GM23338 (cell line): ENCODE measurements at regions not wholly inside any gene's neighbourhood (a gene's known extent, or its start where the extent isn't known, plus 50 kb on each side); places are given as distances from the start of the nearest gene placed in this dataset.
A peak's percentile ranks its signal among the peaks of the same experiment; 100 is the strongest.

Experiments
- ATAC-seq: fragments of 200-7000 bp; cut with Tn5 transposase; 3 replicates; pipeline ENCODE4 v1.9.1; 2020
- DNase-seq: peaks from one replicate; pipeline ENCODE4 v3.0.0-alpha.2; 2015; ENCODE audit warnings: low spot score
- H2AFZ ChIP-seq: fragments of 200-600 bp; sonication (generic); 2 replicates; pipeline ENCODE4 v1.8.0; 2016; ENCODE audit warnings: antibody characterized with exemption, mild to moderate bottlenecking, moderate library complexity
- H3F3A ChIP-seq: fragments of 200-600 bp; sonication (generic); replicated peaks from 2 replicates; pipeline ENCODE4 v1.8.0; 2017; ENCODE audit warnings: antibody characterized with exemption, mixed run types, low read depth
- H3K27ac ChIP-seq: fragments of 200-600 bp; sonication (generic); 2 replicates; pipeline ENCODE4 v1.6.1; 2016; ENCODE audit warnings: low read depth
- H3K27me3 ChIP-seq: fragments of 200-600 bp; sonication (generic); 2 replicates; pipeline ENCODE4 v1.8.0; 2016; ENCODE audit warnings: mild to moderate bottlenecking, mixed run types, moderate library complexity; ENCODE audit not compliant: insufficient read depth
- H3K36me3 ChIP-seq: fragments of 200-600 bp; sonication (generic); 2 replicates; pipeline ENCODE4 v1.8.0; 2016; ENCODE audit warnings: mild to moderate bottlenecking; ENCODE audit not compliant: insufficient read depth
- H3K4me1 ChIP-seq: fragments of 200-600 bp; sonication (generic); 2 replicates; pipeline ENCODE4 v1.8.0; 2016; ENCODE audit warnings: mild to moderate bottlenecking, moderate library complexity; ENCODE audit not compliant: insufficient read depth
- H3K4me2 ChIP-seq: fragments of 200-600 bp; sonication (generic); 2 replicates; pipeline ENCODE4 v1.7.1; 2017; ENCODE audit warnings: mixed run types
- H3K4me3 ChIP-seq: fragments of 200-600 bp; sonication (generic); 2 replicates; pipeline ENCODE4 v1.6.1; 2016; ENCODE audit warnings: mixed run types
- H3K79me2 ChIP-seq: fragments of 200-600 bp; sonication (generic); replicated peaks from 2 replicates; pipeline ENCODE4 v1.8.0; 2017; ENCODE audit warnings: mild to moderate bottlenecking; ENCODE audit not compliant: insufficient read depth
- H3K9me2 ChIP-seq: fragments of 200-600 bp; sonication (generic); 2 replicates; pipeline ENCODE4 v1.8.0; 2017; ENCODE audit not compliant: insufficient read depth
- H4K20me1 ChIP-seq: fragments of 200-600 bp; sonication (generic); replicated peaks from 2 replicates; pipeline ENCODE4 v1.8.0; 2017; ENCODE audit warnings: mild to moderate bottlenecking; ENCODE audit not compliant: insufficient read depth
- H3K27ac Mint-ChIP-seq: 2 replicates; pipeline ENCODE4 v1.8.0; 2020; ENCODE audit warnings: inconsistent platforms, mild to moderate bottlenecking, moderate library complexity, mixed read lengths
- H3K27me3 Mint-ChIP-seq: 3 replicates; pipeline ENCODE4 v1.8.0; 2022; ENCODE audit warnings: low read depth, mild to moderate bottlenecking, moderate library complexity, mixed read lengths, inconsistent platforms; ENCODE audit not compliant: insufficient read depth, poor library complexity
- H3K36me3 Mint-ChIP-seq: 3 replicates; pipeline ENCODE4 v1.8.0; 2021; ENCODE audit warnings: low read depth, mild to moderate bottlenecking, inconsistent platforms, moderate library complexity, mixed read lengths
- H3K4me1 Mint-ChIP-seq: 3 replicates; pipeline ENCODE4 v1.8.0; 2020; ENCODE audit warnings: mild to moderate bottlenecking, inconsistent platforms, mixed read lengths
- H3K4me3 Mint-ChIP-seq: 3 replicates; pipeline ENCODE4 v1.8.0; 2021; ENCODE audit warnings: moderate library complexity, mild to moderate bottlenecking, inconsistent platforms, mixed read lengths
- H3K9me3 Mint-ChIP-seq: 3 replicates; pipeline ENCODE4 v1.8.0; 2020; ENCODE audit warnings: moderate library complexity, mild to moderate bottlenecking, inconsistent platforms, mixed read lengths
- CREB1 ChIP-seq: fragments of 250-450 bp; sonication (Bioruptor Pico); IDR thresholded peaks from 2 replicates; pipeline ENCODE4 v1.5.0; 2020; ENCODE audit warnings: low read depth, mild to moderate bottlenecking, moderate library complexity
- EZH2 ChIP-seq: fragments of 200-600 bp; sonication (generic); IDR thresholded peaks from one replicate; pipeline ENCODE4 v1.8.0; 2017; ENCODE audit warnings: antibody characterized with exemption, mild to moderate bottlenecking, low read depth; ENCODE audit not compliant: unreplicated experiment
- EZH2phosphoT487 ChIP-seq: fragments of 200-600 bp; sonication (generic); IDR thresholded peaks from one replicate; pipeline ENCODE4 v1.8.1; 2018; ENCODE audit warnings: antibody characterized with exemption; ENCODE audit not compliant: unreplicated experiment
- JUNB ChIP-seq: IDR thresholded peaks from one replicate; pipeline ENCODE4 v1.6.1; 2016; ENCODE audit warnings: antibody characterized with exemption; ENCODE audit not compliant: unreplicated experiment
- NANOG ChIP-seq: IDR thresholded peaks from 2 replicates; pipeline ENCODE4 v1.6.1; 2016; ENCODE audit warnings: antibody characterized with exemption, borderline replicate concordance
- POLR2AphosphoS5 ChIP-seq: IDR thresholded peaks from 2 replicates; pipeline ENCODE4 v1.6.1; 2016; ENCODE audit warnings: antibody characterized with exemption, low read depth
- REST ChIP-seq: IDR thresholded peaks from one replicate; pipeline ENCODE4 v1.6.1; 2018; ENCODE audit warnings: antibody characterized with exemption; ENCODE audit not compliant: unreplicated experiment
- STAT1 ChIP-seq: IDR thresholded peaks from one replicate; pipeline ENCODE4 v1.6.1; 2016; ENCODE audit warnings: antibody characterized with exemption; ENCODE audit not compliant: unreplicated experiment
- ZNF114 ChIP-seq: fragments of 250-450 bp; sonication (Bioruptor Pico); IDR thresholded peaks from 2 replicates; pipeline ENCODE4 v1.5.0; 2020; ENCODE audit warnings: mild to moderate bottlenecking, moderate library complexity
- ZNF331 ChIP-seq: fragments of 250-450 bp; sonication (Bioruptor Pico); IDR thresholded peaks from 2 replicates; pipeline ENCODE4 v1.5.0; 2020; ENCODE audit warnings: low read depth, mild to moderate bottlenecking, moderate library complexity
- ZNF462 ChIP-seq: fragments of 250-450 bp; sonication (Bioruptor Pico); IDR thresholded peaks from 2 replicates; pipeline ENCODE4 v1.5.0; 2020; ENCODE audit warnings: mild to moderate bottlenecking, moderate library complexity
- TF ChIP-seq, protein P1 (sequence below), 2 experiments: fragments of 200-600 bp in 1 of 2; sonication (generic) in 1 of 2; conservative IDR thresholded peaks; 2 replicates each; pipeline versions ENCODE4 v1.5.1 to v1.6.1; 2016 to 2017; ENCODE audit warnings: antibody characterized with exemption in 2 of 2, low read depth in 2 of 2, mild to moderate bottlenecking in 2 of 2, moderate library complexity in 1 of 2
- TF ChIP-seq, protein P2 (sequence below): IDR thresholded peaks from 2 replicates; pipeline ENCODE4 v1.6.1; 2016; ENCODE audit warnings: antibody characterized with exemption

DNA sequence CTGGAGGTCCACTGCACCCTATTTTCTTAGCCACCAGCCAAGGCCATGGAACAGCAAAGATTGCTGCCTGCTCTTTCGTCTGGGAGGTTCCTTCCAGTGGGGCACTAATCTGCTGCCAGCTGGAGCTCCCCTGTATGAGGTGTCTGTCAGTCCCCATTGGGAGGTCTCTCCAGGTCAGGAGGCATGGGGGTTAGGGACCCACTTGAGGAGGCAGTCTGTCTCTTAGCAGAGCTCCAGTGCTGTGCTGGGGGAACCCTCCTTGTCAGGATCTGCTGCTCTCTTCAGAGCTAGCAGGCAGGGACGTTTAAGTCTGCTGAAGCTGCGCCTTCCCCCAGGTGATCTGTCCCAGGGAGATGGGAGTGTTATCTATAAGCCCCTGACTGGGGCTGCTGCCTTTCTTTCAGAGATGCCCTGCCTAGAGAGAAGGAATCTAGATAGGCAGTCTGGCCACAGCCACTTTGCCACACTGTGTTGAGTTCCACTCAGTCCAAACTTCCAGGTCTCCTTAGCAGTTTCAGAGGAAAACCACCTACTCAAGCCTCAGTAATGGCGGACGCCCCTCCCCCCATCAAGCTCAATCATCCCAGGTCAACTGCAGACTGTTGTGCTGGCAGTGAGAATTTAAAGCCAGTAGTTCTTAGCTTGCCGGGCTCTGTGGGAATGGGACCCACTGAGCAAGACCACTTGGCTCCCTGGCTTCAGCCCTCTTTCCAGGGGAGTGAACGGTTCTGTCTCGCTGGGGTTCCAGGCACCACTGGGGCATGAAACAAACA lies 317.7 kb downstream of the LRRC70 start:
- H4K20me1 ChIP-seq: no peaks in the 10 kb centered on the region
- H3K79me2 ChIP-seq: no peaks in the 10 kb centered on the region
- peak overlapping the region; percentile 67; the same call in 1 of the 2 replicates for H2AFZ ChIP-seq
- peak; percentile 33; the same call in 2 of the 3 replicates for ATAC-seq
- H3K9me2 ChIP-seq: no peaks in the 10 kb centered on the region
- Mint-ChIP-seq H3K27me3 (peaks cover 2% of the 10 kb centered on the region), H3K4me1 (no peaks in the 10 kb centered on the region), H3K4me3 (no peak overlapping the region), H3K9me3 (peaks cover 5% of the 10 kb centered on the region; the same call in 2 of the 3 replicates), H3K36me3 (no peaks in the 10 kb centered on the region), H3K27ac (no peak overlapping the region)
- no peaks in the 10 kb centered on the region for H3F3A ChIP-seq
- peak; percentile 6 for DNase-seq
- H3K4me1 ChIP-seq: no peaks in the 10 kb centered on the region
- H3K27me3 ChIP-seq: no peaks in the 10 kb centered on the region
- H3K27ac ChIP-seq: no peak overlapping the region
- no peaks in the 10 kb centered on the region for H3K36me3 ChIP-seq
- H3K4me3 ChIP-seq: no peak overlapping the region
- no peak overlapping the region for H3K4me2 ChIP-seq
- TF ChIP-seq ZNF331 (no peak), ZNF114 (no peak), JUNB (no peak), ZNF462 (CRISPR knock-in tag) (no peak), EZH2phosphoT487 (no peak), REST (no peak), EZH2 (no peak), CREB1 (no peak), POLR2AphosphoS5 (no peak), NANOG (no peak), STAT1 (no peak)
- TF ChIP-seq, protein P1, sequence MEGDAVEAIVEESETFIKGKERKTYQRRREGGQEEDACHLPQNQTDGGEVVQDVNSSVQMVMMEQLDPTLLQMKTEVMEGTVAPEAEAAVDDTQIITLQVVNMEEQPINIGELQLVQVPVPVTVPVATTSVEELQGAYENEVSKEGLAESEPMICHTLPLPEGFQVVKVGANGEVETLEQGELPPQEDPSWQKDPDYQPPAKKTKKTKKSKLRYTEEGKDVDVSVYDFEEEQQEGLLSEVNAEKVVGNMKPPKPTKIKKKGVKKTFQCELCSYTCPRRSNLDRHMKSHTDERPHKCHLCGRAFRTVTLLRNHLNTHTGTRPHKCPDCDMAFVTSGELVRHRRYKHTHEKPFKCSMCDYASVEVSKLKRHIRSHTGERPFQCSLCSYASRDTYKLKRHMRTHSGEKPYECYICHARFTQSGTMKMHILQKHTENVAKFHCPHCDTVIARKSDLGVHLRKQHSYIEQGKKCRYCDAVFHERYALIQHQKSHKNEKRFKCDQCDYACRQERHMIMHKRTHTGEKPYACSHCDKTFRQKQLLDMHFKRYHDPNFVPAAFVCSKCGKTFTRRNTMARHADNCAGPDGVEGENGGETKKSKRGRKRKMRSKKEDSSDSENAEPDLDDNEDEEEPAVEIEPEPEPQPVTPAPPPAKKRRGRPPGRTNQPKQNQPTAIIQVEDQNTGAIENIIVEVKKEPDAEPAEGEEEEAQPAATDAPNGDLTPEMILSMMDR (conservative IDR thresholded peaks at IDR 0.05; ENCODE audit: low read depth in 2 of 2): no peak
- TF ChIP-seq, protein P2, sequence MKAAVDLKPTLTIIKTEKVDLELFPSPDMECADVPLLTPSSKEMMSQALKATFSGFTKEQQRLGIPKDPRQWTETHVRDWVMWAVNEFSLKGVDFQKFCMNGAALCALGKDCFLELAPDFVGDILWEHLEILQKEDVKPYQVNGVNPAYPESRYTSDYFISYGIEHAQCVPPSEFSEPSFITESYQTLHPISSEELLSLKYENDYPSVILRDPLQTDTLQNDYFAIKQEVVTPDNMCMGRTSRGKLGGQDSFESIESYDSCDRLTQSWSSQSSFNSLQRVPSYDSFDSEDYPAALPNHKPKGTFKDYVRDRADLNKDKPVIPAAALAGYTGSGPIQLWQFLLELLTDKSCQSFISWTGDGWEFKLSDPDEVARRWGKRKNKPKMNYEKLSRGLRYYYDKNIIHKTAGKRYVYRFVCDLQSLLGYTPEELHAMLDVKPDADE: no peak
